ENCODE measurements at regions not wholly inside any gene's neighbourhood (a gene's known extent, or its start where the extent isn't known, plus 50 kb on each side); places are given as distances from the start of the nearest gene placed in this dataset.

DNA sequence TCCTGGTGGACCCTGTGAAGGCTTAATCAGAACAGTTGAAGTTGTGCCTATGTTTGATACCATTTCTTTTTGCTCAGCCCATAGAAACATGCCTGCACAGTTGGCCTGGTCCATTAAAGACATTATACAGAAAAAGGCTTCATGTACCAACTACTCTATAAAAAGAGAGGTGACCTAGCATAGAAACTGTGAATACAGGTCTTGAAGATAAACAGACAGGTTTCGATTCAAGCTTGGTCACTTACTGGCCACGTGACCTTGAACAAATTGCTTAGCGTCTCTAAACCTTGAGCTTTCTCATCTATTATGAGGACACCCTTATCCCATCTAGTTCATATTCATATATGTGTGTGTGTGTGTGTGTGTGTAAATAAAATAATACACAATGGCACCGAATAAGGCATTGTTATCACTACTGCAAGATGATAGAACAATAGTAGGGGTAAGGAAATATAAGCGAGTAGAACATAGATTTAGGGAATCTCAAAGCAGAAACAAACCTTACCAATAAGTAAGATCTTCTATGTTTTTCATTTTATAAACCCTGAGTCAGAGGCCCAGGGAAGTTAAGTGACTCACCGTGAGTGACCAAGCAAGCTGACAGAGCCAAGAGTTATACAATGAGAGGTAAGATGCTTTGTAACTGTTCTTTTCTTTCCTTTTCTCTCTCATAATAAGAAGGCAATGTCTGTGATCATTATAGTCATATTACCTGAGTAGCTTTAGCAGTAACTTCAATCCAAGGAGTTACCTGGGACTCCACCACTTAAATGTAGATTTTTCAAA lies 476.8 kb upstream of the DEPDC1 start:
- TF ChIP-seq EZH2phosphoT487 (IDR thresholded peaks at IDR 0.05; ENCODE audit: insufficient read depth, low read depth) (no peak), EZH2 (IDR thresholded peaks at IDR 0.05; ENCODE audit: insufficient read depth, poor library complexity, severe bottlenecking) (no peak)

Data from GM23248 (cell line).